ENCODE measurements at regions not wholly inside any gene's neighbourhood (a gene's known extent, or its start where the extent isn't known, plus 50 kb on each side); places are given as distances from the start of the nearest gene placed in this dataset.
"Not testable (repeated sequence)": the region's sequence is repeated elsewhere in the genome, so short reads cannot be mapped to it uniquely, and the experiment has no call there.

DNA sequence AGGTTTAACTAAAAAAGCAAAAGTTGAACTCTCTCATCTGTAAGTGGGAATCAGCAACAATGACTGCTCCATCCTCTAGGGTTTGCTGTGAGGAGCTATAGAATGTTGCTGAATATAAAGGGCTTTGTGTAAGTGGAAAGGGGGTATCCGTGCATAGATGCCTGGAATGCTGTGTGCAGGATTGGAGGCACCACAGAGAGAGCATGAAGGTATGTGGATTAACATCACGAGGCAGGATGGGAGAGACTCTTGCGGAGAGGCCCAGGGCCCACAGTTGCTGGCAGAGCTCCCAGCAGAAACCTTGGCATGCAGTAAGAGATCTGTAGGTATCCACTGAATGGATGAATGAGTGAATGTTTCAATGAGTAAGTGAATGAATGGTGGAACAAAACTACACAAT lies 298.7 kb upstream of the DDI1 start:
- CTCF ChIA-PET: no interaction called here
- no peak overlapping the region for H3K4me3 ChIP-seq (ENCODE audit: low read depth in 2 of 2, low read length in 2 of 2)
- BruUV-seq (replicated peaks): no TSS peak
- intact Hi-C loops (cut with micrococcal nuclease; ENCODE audit: unreplicated experiment): no loop called here
- no peak for ATAC-seq
- no peaks in the 10 kb centered on the region for H3K36me3 ChIP-seq (ENCODE audit: control insufficient read depth, insufficient read depth, low read length)
- H3K4me1 ChIP-seq (ENCODE audit: control insufficient read depth, insufficient read depth, low read length): no peaks in the 10 kb centered on the region
- no peak for TF ChIP-seq POLR2AphosphoS5 (IDR thresholded peaks at IDR 0.05; ENCODE audit: low read depth, low read length)
- TF ChIP-seq SIN3A (IDR thresholded peaks at IDR 0.05; ENCODE audit: borderline replicate concordance, insufficient read depth, low read depth, low read length): no peak
- TF ChIP-seq, protein P1, sequence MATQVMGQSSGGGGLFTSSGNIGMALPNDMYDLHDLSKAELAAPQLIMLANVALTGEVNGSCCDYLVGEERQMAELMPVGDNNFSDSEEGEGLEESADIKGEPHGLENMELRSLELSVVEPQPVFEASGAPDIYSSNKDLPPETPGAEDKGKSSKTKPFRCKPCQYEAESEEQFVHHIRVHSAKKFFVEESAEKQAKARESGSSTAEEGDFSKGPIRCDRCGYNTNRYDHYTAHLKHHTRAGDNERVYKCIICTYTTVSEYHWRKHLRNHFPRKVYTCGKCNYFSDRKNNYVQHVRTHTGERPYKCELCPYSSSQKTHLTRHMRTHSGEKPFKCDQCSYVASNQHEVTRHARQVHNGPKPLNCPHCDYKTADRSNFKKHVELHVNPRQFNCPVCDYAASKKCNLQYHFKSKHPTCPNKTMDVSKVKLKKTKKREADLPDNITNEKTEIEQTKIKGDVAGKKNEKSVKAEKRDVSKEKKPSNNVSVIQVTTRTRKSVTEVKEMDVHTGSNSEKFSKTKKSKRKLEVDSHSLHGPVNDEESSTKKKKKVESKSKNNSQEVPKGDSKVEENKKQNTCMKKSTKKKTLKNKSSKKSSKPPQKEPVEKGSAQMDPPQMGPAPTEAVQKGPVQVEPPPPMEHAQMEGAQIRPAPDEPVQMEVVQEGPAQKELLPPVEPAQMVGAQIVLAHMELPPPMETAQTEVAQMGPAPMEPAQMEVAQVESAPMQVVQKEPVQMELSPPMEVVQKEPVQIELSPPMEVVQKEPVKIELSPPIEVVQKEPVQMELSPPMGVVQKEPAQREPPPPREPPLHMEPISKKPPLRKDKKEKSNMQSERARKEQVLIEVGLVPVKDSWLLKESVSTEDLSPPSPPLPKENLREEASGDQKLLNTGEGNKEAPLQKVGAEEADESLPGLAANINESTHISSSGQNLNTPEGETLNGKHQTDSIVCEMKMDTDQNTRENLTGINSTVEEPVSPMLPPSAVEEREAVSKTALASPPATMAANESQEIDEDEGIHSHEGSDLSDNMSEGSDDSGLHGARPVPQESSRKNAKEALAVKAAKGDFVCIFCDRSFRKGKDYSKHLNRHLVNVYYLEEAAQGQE (IDR thresholded peaks at IDR 0.05; ENCODE audit: insufficient read depth in 1 of 2, low read depth in 2 of 2, low read length in 1 of 2): no peak
- TF ChIP-seq TCF7L2 (IDR thresholded peaks at IDR 0.05; ENCODE audit: low read depth, low read length): no peak
- TF ChIP-seq, protein P2, sequence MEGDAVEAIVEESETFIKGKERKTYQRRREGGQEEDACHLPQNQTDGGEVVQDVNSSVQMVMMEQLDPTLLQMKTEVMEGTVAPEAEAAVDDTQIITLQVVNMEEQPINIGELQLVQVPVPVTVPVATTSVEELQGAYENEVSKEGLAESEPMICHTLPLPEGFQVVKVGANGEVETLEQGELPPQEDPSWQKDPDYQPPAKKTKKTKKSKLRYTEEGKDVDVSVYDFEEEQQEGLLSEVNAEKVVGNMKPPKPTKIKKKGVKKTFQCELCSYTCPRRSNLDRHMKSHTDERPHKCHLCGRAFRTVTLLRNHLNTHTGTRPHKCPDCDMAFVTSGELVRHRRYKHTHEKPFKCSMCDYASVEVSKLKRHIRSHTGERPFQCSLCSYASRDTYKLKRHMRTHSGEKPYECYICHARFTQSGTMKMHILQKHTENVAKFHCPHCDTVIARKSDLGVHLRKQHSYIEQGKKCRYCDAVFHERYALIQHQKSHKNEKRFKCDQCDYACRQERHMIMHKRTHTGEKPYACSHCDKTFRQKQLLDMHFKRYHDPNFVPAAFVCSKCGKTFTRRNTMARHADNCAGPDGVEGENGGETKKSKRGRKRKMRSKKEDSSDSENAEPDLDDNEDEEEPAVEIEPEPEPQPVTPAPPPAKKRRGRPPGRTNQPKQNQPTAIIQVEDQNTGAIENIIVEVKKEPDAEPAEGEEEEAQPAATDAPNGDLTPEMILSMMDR (IDR thresholded peaks at IDR 0.05): no peak
- no peaks in the 10 kb centered on the region for H3K9me3 ChIP-seq (ENCODE audit: control insufficient read depth, insufficient read depth, low read depth, low read length)
- H3K27me3 ChIP-seq (ENCODE audit: control insufficient read depth, insufficient read depth, low read length): no peaks in the 10 kb centered on the region
- POLR2A ChIA-PET: no interaction called here
- no peak for DNase-seq (ENCODE audit: low read depth, low spot score)
- in situ Hi-C loops (cut with HindIII; ENCODE audit: low pct_unique_long_range_greater_than_20kb, low sequenced_read_pairs): no loop called here
- no peak overlapping the region for H3K27ac ChIP-seq (ENCODE audit: low read length)

DNA sequence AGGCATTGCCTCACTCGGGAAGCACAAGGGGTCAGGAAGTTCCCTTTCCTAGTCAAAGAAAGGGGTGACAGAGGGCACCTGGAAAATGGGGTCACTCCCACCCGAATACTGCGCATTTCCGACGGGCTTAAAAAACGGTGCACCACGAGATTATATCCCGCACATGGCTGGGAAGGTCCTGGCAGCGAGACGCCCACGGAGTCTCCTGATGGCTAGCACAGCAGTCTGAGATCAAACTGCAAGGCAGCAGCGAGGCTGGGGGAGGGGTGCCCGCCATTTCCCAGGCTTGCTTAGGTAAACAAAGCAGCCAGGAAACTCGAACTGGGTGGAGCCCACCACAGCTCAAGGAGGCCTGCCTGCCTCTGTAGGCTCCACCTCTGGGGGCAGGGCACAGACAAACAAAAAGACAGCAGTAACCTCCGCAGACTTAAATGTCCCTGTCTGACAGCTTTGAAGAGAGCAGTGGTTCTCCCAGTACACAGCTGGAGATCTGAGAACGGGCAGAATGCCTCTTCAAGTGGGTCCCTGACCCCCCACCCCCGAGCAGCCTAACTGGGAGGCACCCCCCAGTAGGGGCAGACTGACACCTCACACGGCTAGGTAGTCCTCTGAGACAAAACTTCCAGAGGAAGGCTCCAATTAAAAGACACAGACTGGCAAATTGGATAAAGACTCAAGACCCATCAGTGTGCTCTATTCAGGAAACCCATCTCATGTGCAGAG lies 297.2 kb upstream of the DDI1 start:
- CTCF ChIA-PET; ATAC-seq; BruUV-seq (replicated peaks); H3K4me3 ChIP-seq (ENCODE audit: low read depth in 2 of 2, low read length in 2 of 2); intact Hi-C loops (cut with micrococcal nuclease; ENCODE audit: unreplicated experiment); H3K36me3 ChIP-seq (ENCODE audit: control insufficient read depth, insufficient read depth, low read length); POLR2A ChIA-PET; H3K27ac ChIP-seq (ENCODE audit: low read length); in situ Hi-C loops (cut with HindIII; ENCODE audit: low pct_unique_long_range_greater_than_20kb, low sequenced_read_pairs); H3K27me3 ChIP-seq (ENCODE audit: control insufficient read depth, insufficient read depth, low read length); H3K9me3 ChIP-seq (ENCODE audit: control insufficient read depth, insufficient read depth, low read depth, low read length); H3K4me1 ChIP-seq (ENCODE audit: control insufficient read depth, insufficient read depth, low read length); DNase-seq (ENCODE audit: low read depth, low spot score): not testable (repeated sequence)

DNA sequence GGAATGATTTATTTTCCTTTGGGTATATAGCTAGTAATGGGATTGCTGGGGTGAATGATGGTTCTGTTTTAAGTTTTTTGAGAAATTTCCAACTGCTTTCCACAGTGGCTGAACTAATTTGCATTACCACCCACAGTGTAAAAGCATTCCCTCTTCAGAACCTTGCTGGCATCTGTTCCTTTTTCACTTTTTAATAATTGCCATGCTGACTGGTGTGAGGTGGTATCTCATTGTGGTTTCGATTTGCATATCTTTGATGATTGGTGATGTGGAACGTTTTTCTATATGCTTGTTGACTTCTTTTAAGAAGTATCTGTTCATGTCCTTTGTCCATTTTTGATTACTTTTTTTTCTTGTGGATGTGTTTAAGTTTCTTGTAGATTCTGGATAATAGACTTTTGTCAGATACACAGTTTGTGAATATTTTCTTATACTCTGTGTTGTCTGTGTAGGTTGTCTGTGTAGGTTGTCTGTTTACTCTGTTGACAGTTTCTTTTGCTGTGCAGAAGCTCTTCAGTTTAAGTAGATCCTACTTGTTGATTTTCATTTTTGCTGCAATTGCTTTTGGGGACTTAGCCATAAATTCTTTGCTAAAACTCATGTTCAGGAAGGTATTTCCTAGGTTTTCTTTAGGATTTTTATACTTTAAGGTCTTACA lies 291.8 kb upstream of the DDI1 start:
- no TSS peak for BruUV-seq (replicated peaks)
- Histone ChIP-seq H3K9me3 (ENCODE audit: control insufficient read depth, insufficient read depth, low read depth, low read length) (no peaks in the 10 kb centered on the region), H3K36me3 (ENCODE audit: control insufficient read depth, insufficient read depth, low read length) (no peaks in the 10 kb centered on the region), H3K27ac (ENCODE audit: low read length) (no peak overlapping the region), H3K4me3 (ENCODE audit: low read depth in 2 of 2, low read length in 2 of 2) (no peak overlapping the region), H3K27me3 (ENCODE audit: control insufficient read depth, insufficient read depth, low read length) (no peaks in the 10 kb centered on the region), H3K4me1 (ENCODE audit: control insufficient read depth, insufficient read depth, low read length) (no peaks in the 10 kb centered on the region)
- in situ Hi-C loops (cut with HindIII; ENCODE audit: low pct_unique_long_range_greater_than_20kb, low sequenced_read_pairs) (no loop called here), intact Hi-C loops (cut with micrococcal nuclease; ENCODE audit: unreplicated experiment) (no loop called here)
- ATAC-seq: no peak
- CTCF ChIA-PET: no interaction called here
- TF ChIP-seq TCF7L2 (IDR thresholded peaks at IDR 0.05; ENCODE audit: low read depth, low read length) (no peak), SIN3A (IDR thresholded peaks at IDR 0.05; ENCODE audit: borderline replicate concordance, insufficient read depth, low read depth, low read length) (no peak), POLR2AphosphoS5 (IDR thresholded peaks at IDR 0.05; ENCODE audit: low read depth, low read length) (no peak)
- TF ChIP-seq, protein P2 (IDR thresholded peaks at IDR 0.05): no peak
- TF ChIP-seq, protein P1 (IDR thresholded peaks at IDR 0.05; ENCODE audit: insufficient read depth in 1 of 2, low read depth in 2 of 2, low read length in 1 of 2): no peak
- no peak for DNase-seq (ENCODE audit: low read depth, low spot score)
- POLR2A ChIA-PET: no interaction called here
